ENCODE measurements at regions not wholly inside any gene's neighbourhood (a gene's known extent, or its start where the extent isn't known, plus 50 kb on each side); places are given as distances from the start of the nearest gene placed in this dataset.

GRCh38 chr18:48470484-48471180 is 61.4 kb upstream of the ZBTB7C start:
- H3K36me3 ChIP-seq (ENCODE audit: control insufficient read depth, insufficient read depth, low read length), result no peaks in the 10 kb centered on the region
- TF ChIP-seq REST (IDR thresholded peaks at IDR 0.05; ENCODE audit: insufficient read depth in 1 of 2, low read depth in 2 of 2, low read length in 1 of 2) (no peak), CTCF (IDR thresholded peaks at IDR 0.05) (no peak)
- DNase-seq (ENCODE audit: low read depth, low spot score) (no peak), ATAC-seq (no peak)
- intact Hi-C loops (cut with micrococcal nuclease; ENCODE audit: unreplicated experiment) (no loop called here), in situ Hi-C loops (cut with HindIII; ENCODE audit: low pct_unique_long_range_greater_than_20kb, low sequenced_read_pairs) (no loop called here)
- no peaks in the 10 kb centered on the region for H3K27me3 ChIP-seq (ENCODE audit: control insufficient read depth, insufficient read depth, low read length)
- ChIA-PET POLR2A (no interaction called here), CTCF (no interaction called here)
- no peak overlapping the region for H3K4me3 ChIP-seq (ENCODE audit: low read depth in 2 of 2, low read length in 2 of 2)
- no peaks in the 10 kb centered on the region; the same call in 1 of the 2 replicates for H3K4me1 ChIP-seq (ENCODE audit: control insufficient read depth, insufficient read depth, low read length)
- no TSS peak for BruUV-seq (replicated peaks)
- H3K9me3 ChIP-seq (ENCODE audit: control insufficient read depth, insufficient read depth, low read depth, low read length), result no peaks in the 10 kb centered on the region
- H3K27ac ChIP-seq (ENCODE audit: low read length), result no peak overlapping the region

GRCh38 chr18:48468151-48468550 is 59.0 kb upstream of the ZBTB7C start:
- no peak overlapping the region for H3K27ac ChIP-seq (ENCODE audit: low read length)
- H3K36me3 ChIP-seq (ENCODE audit: control insufficient read depth, insufficient read depth, low read length), result no peaks in the 10 kb centered on the region
- in situ Hi-C loops (cut with HindIII; ENCODE audit: low pct_unique_long_range_greater_than_20kb, low sequenced_read_pairs), result no loop called here
- ChIA-PET POLR2A (no interaction called here), CTCF (interaction anchor here (0.6 kb wide), 1 partner anchor 298 kb away, joined by 3 read pairs; no protein-coding TSS in a partner anchor)
- no peak for DNase-seq (ENCODE audit: low read depth, low spot score)
- H3K9me3 ChIP-seq (ENCODE audit: control insufficient read depth, insufficient read depth, low read depth, low read length), result no peaks in the 10 kb centered on the region
- no peaks in the 10 kb centered on the region for H3K4me1 ChIP-seq (ENCODE audit: control insufficient read depth, insufficient read depth, low read length)
- no peak overlapping the region for H3K4me3 ChIP-seq (ENCODE audit: low read depth in 2 of 2, low read length in 2 of 2)
- no peak for ATAC-seq
- no peaks in the 10 kb centered on the region for H3K27me3 ChIP-seq (ENCODE audit: control insufficient read depth, insufficient read depth, low read length)
- TF ChIP-seq TCF7L2 (IDR thresholded peaks at IDR 0.05; ENCODE audit: low read depth, low read length) (no peak), REST (IDR thresholded peaks at IDR 0.05; ENCODE audit: insufficient read depth in 1 of 2, low read depth in 2 of 2, low read length in 1 of 2) (no peak), POLR2AphosphoS5 (IDR thresholded peaks at IDR 0.05; ENCODE audit: low read depth, low read length) (no peak), CTCF (IDR thresholded peaks at IDR 0.05) (no peak), SIN3A (IDR thresholded peaks at IDR 0.05; ENCODE audit: borderline replicate concordance, insufficient read depth, low read depth, low read length) (no peak)
- BruUV-seq (replicated peaks), result no TSS peak
- intact Hi-C loops (cut with micrococcal nuclease; ENCODE audit: unreplicated experiment), result loop anchor here (5.0 kb wide), 1 partner anchor 236 kb away; no protein-coding TSS in a partner anchor

All from Panc1 (cell line).